UCSD-AML1 (cell line): ENCODE measurements at regions not wholly inside any gene's neighbourhood (a gene's known extent, or its start where the extent isn't known, plus 50 kb on each side); places are given as distances from the start of the nearest gene placed in this dataset.

Experiments used
- DNase-seq: peaks from one replicate; lab custom pipeline; 2025; ENCODE audit not compliant: unreplicated experiment; lab: John Stamatoyannopoulos, UW

- DNase-seq: no peak
Measured at GRCh38 chr10:78857193-78857592, 211.6 kb upstream of the ZMIZ1 start.

GRCh38 chr10:78859266-78859665 lies 209.5 kb upstream of the ZMIZ1 start:
- DNase-seq: no peak

GRCh38 chr10:78859769-78860168 lies 209.0 kb upstream of the ZMIZ1 start:
- no peak for DNase-seq

DNA sequence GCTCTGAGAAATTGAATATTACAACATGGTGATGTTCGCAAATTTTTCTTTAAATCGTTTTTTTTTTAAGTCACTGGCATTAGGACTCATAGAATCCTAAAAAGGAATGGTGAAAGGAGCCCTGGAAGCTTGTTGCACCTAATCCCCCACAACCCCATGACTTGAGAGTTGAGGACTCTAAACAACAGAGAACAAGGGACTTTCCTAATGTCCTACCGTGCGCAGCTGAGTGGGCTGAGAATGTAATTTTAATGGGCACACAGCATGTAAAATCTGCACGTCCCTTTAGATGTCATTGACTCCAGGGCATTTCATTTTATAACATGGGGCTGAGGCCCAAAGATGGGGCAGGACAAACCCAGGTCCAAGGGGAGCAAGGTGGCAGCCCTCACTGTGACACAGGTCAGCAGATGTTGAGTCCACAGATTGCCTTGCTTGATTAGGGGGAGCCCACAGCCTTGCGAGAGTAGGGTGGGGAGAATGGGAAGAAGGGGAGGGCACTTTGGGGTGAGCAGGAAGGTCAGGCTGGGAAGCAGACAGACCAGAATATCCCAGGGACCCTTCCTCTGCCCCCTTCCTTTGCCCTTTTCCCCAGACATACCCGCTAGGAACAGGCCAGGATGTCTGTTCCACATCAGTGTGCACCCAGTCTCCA lies 208.4 kb upstream of the ZMIZ1 start:
- DNase-seq: no peak

DNA sequence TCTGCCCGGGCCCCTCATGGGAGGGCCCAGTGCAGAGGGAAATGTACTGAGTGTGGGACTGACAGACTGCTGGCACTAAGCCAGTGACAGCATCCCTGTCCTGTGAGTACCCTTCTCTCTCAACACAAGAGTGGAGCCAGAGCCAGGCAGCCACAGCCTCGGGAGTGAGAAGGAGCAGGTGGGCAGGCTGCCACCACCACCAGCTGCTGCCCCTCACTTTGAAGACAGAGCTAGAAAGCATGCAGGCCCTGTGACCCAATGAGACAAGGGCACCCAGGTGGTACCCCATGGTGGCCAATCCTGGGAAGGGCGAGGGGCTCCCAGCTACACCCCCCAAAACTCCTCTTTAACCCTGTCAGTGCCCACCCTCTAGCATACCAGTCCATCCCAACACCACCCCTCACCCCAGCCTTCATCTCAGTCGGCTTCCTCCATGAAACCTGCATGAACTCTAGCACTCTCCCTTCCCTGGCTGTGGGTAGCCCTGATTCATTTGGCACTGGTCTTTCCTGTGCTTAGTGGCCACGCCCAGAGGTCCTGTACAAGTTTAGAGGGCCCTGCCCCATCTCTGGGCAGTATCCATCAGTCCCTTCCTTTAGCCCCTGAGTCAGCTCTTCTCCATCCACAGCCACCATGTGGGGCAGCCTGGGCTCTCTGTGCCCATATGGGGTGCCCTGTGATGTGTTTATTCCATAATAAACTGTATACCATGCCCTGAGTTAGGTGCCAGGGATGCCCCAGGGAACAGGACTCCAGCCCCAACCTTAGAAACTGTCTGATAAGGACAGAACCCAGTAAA lies 207.0 kb upstream of the ZMIZ1 start:
- DNase-seq: no peak

GRCh38 chr10:78862328-78862640 lies 206.5 kb upstream of the ZMIZ1 start:
- no peak for DNase-seq

- DNase-seq: no peak
Measured at GRCh38 chr10:78863140-78863905, 205.4 kb upstream of the ZMIZ1 start.

GRCh38 chr10:78863906-78864239 lies 204.9 kb upstream of the ZMIZ1 start:
- no peak for DNase-seq

- no peak for DNase-seq
Measured at GRCh38 chr10:78864761-78865537, 203.8 kb upstream of the ZMIZ1 start.

GRCh38 chr10:78865538-78865875 lies 203.3 kb upstream of the ZMIZ1 start:
- no peak for DNase-seq

DNA sequence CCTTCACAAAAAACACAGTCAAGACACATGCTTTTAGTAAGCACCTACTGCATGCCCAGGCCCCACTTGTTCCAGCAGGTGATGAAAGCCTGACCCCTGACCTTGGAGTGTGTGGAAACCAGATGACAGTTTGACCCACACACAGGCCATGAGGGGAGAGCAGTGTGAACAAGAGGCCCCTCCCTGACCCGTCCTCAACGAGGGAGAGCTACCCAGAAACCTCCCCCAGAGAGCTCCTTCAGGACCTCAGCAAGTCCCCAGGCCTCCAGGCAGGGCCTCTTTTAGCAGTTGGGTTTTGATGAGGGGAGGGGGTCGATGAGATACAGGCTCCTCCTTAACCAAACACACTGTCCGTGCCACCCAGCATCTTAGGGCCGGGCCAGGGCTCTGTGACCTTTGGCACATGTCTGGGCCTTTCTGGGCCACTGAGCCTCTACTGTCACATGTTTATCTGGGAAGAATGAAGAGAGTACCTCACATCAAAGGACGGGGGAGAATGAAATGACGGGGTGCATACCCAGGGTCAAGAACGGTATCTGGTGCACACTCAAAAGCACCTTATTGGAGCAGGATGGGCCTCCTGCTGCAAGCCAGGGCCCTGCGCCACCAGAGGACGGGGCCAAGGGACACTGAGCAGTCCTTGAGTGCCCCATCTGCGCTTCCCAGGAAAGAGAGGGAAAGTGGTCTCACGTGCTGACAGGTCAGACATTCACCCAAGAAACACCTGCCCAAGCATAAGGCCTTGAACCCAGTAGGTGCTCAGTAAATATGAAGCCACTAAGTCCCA lies 202.6 kb upstream of the ZMIZ1 start:
- no peak for DNase-seq

DNA sequence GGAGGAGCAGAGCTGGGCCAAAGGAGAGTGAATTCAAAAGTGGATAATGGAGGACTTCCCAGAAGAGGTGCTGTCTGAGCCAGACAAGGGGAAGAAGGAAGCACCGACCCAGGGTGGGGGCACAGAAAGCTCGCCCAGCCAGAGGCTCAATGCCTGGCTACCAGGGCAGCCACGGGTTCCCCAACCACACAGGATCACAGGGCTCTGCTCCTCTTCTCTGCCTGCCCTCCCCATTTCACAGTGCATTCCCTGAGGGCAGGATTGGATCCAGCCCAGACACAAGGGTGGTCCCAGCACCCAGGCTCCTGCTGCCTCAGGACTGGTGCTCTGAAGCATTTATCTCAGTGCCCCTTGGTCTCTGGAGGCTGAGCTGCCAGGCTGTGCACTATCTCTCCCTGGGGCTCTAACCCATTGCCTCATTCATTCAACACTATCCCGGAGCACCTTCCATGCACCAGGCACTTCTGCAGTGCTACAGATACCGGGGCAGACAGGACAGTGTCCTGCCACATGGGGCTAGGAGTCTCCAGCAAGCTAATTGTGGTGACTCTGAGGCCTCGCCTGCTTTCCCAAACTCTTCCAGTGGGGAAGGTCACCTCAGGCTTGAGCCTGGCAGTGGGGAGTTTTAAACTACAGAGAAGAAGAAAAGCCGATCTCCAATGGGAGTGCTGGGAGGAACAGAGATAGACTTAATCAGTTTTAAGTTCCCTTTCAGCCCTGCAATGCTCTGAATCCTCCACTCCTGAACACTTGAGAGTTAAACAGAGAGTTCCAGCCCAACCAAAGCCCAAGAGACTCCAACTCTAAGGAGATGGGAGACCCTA lies 201.8 kb upstream of the ZMIZ1 start:
- no peak for DNase-seq

- DNase-seq: no peak
Measured at GRCh38 chr10:78867555-78867939, 201.2 kb upstream of the ZMIZ1 start.

- no peak for DNase-seq
Measured at GRCh38 chr10:78868048-78868447, 200.7 kb upstream of the ZMIZ1 start.

- DNase-seq: no peak
Measured at GRCh38 chr10:78868456-78868855, 200.3 kb upstream of the ZMIZ1 start.

GRCh38 chr10:78868861-78869260 lies 199.9 kb upstream of the ZMIZ1 start:
- DNase-seq: no peak

DNA sequence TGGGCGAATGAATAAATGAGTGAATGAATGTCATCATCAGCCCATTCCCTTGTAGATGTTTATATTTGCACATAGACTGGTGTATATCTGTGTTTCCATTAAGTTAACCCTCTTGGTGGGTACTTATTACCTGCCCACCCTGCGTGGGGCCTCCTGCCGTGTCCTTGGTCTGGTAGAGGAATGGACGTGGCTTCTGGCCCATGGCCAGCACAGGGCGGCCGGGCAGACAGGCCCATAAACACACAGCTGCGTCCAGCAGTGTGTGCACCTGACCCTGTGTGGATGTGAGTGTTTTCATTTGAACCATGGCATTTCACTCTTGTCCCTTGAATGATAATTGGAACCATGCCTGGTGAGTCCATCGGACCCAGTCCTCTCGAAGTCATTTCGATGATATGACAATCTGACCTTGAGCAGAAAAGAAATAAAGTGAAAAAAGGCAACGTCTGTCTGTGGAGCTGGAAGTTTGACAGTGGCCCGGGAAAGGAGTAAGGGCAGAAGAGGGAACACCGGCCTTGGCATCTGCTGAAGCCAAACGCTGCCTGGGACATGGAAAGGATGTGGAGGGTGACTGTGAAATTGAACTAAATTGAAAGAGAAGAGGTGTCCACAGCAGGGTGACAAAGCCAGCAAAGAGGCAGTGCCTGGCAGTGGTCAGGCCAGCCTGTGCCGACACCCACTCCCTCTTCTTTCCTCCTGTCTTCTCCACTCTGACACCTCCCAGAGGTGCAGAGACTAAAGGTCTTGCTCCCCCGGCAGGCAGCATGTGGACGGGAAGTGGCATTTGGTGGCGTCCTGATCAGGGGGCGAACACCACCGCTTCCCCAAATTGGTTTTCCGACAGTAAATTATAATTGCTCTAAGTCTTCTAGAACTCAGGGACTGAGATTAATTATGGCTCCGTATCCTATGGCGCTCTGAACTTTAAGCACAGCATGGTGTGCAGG lies 199.0 kb upstream of the ZMIZ1 start:
- no peak for DNase-seq

DNA sequence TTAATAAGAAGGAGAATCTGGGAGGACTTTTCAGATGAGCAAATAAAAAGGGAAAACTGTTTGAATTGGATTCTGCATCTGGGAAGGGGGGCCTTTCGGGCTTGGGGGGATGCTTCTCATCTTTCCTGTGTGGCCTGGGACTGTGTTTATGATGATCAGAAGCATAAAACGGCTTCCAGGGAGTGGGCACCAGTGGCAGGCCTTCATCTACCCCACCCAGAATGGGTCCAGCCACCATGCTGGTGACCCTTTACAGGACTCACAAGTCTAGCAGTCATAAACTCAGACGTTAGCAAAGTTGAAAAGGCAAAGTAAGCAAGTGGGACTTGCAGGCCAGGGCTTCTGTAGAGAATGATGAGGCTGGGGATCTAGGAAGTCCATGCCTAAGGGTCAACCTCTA lies 198.3 kb upstream of the ZMIZ1 start:
- DNase-seq: no peak

DNA sequence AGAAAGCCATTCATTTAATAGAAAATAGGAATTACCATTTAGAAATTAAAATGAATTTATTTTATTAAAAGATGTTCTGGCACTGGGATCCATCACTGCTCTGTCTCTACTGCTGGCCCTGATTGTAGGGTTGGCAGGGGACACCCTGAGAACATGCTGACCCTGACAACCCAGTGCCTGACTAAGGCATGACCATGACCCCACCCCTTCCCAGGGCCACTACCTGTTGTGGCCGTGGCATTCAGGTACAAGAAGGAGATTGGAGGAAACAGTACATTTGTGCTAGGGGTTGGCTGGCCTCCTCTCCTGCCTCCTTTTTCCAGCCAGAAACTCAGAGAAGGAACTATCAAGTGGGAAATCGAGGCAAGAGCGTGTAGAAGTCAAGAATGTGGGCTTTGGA lies 197.0 kb upstream of the ZMIZ1 start:
- no peak for DNase-seq
